T follicular helper cell (primary cell): ENCODE measurements at regions not wholly inside any gene's neighbourhood (a gene's known extent, or its start where the extent isn't known, plus 50 kb on each side); places are given as distances from the start of the nearest gene placed in this dataset.
"Not testable (repeated sequence)": the region's sequence is repeated elsewhere in the genome, so short reads cannot be mapped to it uniquely, and the experiment has no call there.

Experiments used
- DNase-seq: peaks from one replicate; pipeline ENCODE4 v3.0.0-alpha.2; 2020; ENCODE audit warnings: low read depth

- DNase-seq = no peak
Measured at GRCh38 chr2:120498576-120499394, 152.8 kb downstream of the INHBB start.

DNA sequence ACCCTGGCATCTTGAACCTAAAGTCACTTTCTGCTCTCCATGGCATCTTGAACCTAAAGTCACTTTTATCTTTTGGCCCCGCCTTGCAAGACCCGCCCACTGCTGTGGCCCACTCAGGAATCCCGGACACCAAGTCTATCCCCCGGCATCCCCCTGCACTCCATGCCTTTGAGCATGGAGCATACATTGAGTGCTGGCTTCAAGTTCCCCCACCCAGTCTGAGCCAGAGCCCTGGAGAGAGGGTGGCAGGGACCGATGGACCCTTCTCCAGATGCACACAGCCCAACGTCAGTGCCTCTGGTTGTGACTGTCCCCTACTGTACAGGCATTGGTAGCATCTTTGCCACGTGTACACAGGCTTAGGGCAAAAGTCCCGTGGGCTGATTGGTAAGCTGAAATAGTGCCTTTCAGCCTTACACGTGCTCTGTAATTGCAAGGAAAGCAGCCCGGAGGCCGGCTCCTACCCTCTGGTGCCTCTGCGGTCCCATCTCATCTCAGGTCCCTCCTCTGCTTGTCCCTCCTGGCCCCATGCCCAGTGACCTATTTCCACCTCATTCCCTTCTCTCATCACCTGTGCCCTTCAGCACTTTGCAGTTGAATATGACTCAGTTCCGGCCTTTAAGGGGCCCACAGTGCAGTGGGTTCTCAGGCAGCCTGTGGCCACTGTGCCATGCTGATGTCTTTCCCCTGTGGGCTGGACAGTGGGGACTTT, 154.0 kb downstream of the INHBB start:
- DNase-seq = no peak

- no peak for DNase-seq
Measured at GRCh38 chr2:120501591-120501990, 155.7 kb downstream of the INHBB start.

- DNase-seq = no peak
Measured at GRCh38 chr2:120502357-120502756, 156.4 kb downstream of the INHBB start.

- no peak for DNase-seq
Measured at GRCh38 chr2:120502761-120503160, 156.8 kb downstream of the INHBB start.

DNA sequence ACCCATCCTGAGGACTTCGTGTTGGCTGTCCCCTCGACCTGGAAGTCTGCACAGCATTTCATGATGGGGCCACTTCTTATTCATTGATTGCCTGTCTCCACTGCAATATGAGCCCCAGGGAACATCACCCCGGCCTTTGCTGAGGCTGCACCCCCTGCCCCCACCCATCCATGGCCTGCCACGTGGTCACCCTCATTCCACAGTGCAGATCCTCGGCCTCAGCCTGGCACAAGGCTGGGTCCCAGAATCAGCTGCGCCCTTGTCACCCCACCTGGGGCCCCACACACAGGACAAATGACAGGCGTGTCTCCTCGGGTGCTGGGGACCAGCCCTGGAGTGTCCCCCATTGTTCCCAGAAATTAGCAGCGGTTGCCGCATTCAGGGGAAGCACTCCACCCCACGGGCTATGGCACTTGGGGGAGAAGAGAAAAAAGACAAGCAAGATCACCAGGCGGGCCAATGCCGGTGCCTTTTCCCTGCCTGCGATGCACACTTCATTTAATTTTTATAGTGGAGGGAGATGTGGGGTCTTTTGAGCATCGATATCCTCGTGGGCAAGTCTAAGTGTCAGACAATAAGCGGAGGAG, 157.4 kb downstream of the INHBB start:
- DNase-seq = no peak

GRCh38 chr2:120503793-120504571, 158.0 kb downstream of the INHBB start:
- no peak for DNase-seq

DNA sequence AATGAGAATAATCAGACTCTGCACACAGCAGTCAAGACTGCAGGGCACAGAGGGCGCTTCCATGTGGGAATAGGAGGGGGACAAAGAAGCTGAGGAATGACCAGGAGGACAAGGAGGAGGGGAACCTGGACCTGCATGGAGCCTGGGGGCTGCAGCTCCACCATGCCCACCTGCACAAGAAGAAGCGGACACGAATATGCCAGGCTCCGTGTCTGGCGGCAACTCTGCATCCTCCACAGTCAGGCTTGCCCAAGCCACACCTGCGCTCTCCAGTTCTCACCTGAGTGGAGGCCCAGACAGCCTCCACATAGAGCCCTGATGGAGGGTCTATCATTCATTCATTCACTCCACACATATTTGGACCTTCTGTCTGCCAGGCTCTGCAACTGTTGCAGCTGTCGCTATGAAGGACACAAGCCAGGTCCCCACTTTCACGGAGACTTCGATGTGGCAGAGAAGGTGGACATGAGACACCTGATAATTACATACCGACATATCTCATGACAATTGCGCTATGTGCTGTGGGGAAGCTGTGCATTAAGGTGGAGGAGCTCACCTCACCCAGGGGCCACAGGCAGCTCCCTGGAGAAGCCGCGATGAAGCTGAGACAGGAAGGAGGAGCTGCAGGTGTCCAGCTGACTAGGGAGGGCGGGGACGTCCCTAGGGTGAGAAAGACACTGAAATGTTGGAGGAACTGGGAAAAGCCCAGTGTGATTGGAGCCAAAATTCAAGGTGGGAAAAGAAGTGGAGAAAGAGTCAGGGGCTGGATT, 159.2 kb downstream of the INHBB start:
- DNase-seq = no peak

GRCh38 chr2:120508567-120509041, 162.7 kb downstream of the INHBB start:
- no peak for DNase-seq

DNA sequence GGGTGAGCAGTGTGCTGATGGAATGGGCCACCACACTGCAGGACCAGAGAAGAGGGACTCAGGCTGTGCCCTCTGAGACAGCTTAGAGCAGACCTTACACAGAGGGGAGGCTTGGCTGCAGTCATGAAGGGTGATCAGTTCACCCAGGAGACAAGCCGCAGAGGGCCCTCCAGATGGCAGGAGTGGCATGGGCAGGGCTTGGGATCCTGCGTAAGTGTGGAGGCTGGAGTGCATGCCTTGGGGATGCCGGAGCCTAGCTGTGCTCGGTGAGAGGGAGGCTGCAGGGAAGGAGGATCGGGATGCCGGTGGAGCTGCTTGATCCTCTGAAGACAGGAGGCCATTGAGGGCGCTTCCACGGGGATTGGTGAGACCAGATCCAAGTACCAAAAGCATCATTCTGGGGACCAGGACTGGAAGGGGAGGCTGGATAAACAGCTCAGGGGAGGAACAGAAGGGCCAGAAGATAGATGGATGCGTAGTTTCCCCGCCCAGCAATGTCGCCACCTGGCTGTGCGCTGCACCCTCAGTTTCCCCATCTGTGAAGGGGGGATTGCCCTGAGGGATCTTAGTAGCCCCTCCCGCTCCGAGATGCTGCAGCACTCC, 163.4 kb downstream of the INHBB start:
- DNase-seq = no peak

- no peak for DNase-seq
Measured at GRCh38 chr2:120509991-120510735, 164.2 kb downstream of the INHBB start.

DNA sequence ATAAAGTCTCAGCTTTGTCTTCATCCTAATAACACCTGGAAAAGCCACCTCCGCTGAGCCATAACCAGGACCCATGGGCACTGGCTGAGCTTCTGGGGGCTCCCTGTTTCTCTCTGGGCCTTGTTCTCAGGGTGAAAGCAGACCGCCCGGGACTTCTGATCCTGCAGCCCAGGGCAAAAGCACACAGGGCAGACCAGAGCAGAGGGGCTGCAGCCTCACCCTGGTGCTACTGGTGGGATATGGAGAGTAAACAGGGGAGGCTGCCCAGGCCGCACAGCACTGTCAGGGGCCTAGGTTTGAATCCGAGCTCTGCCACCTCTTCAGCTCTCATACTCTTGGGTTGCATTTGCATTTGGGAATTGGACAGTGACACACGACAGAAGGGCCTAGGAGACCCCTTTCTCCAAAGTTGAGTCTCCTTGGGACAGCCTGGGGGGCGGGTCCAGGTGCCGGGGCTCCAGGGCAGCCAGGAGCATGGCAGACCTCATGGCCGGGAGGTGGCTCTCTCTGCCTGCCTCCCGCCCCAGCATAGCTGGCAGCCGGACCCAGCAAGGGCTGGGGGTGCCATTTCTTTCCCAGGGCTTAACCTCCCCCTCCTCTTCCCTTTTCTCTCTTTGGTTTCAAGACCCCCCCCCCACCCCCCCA, 164.9 kb downstream of the INHBB start:
- DNase-seq = no peak

- no peak for DNase-seq
Measured at GRCh38 chr2:120511536-120511935, 165.6 kb downstream of the INHBB start.

DNA sequence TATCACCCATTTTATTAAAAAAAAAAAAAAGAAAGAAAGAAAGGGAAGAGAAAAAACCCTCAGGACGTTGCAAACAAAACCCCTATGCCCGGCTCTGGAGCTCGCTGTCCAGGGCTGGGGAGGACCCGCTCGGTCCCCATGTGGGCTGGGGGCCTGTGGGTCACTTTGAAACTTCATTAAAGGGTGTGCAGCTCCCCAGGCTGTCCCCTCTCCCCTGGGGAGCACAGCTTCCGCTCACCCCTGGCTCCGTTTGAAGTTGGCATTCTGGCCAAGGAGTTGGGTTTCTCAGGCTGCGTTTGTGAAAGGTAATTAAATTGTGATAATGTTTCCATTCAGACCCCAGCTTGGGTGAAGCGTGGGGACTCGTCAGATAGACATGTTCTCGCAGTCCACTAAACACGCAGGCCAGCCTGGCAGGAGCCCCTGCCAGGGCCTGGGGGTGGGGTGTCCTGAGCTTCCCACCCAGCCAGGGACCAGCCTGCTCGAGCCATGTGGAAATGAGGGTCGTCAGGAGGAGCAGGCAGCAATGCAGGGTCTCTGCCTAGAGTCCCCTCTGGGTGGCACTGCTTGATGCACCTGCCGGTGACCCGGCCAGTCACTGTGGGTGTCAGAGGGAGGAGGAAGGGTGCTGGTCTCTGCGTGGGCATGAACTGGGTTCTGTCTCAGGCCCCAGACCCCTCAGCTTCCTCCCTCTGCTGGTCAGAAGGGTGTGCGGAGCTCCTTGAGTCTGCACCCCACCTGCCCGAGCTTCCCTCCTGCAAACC, 166.2 kb downstream of the INHBB start:
- no peak for DNase-seq

- DNase-seq = no peak
Measured at GRCh38 chr2:120513776-120514357, 167.9 kb downstream of the INHBB start.

- DNase-seq = no peak
Measured at GRCh38 chr2:120514521-120514920, 168.6 kb downstream of the INHBB start.

DNA sequence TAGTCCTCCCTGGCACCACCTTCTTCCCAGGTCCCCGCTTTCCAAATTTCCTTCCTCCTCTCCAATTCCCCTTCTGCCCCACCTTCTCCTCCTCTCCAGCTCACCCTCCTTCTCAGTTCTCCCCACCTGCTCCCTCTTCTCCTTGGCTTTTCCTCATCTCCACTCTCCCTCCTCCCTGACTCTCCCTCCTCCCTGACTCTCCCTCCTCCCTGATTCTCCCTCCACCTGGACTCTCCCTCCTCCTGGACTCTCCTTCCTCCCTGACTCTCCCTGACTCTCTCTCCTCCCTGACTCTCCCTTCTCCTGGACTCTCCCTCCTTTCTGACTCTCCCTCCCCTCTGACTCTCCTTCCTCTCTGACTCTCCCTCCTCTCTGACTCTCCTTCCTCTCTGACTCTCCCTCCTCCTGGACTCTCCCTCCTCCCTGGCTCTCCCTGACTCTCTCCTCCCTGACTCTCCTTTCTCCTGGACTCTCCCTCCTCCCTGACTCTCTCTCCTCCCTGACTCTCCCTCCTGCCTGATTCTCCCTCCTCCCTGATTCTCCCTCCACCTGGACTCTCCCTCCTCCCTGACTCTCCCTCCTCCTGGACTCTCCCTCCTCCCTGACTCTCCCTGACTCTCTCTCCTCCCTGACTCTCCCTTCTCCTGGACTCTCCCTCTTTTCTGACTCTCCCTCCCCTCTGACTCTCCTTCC, 169.3 kb downstream of the INHBB start:
- not testable (repeated sequence) for DNase-seq
